H1 (cell line): ENCODE measurements at regions not wholly inside any gene's neighbourhood (a gene's known extent, or its start where the extent isn't known, plus 50 kb on each side); places are given as distances from the start of the nearest gene placed in this dataset.

ENCODE experiments used
- CTCF ChIA-PET: fragments of 300-600 bp; sonication (Branson Sonifier 250); formaldehyde crosslinking; loops from one replicate; lab custom pipeline; 2021; ENCODE audit not compliant: partially characterized antibody; lab: Charles Lee
- POLR2A ChIA-PET: fragments of 300-600 bp; sonication (Branson Sonifier 250); formaldehyde crosslinking; loops from one replicate; lab custom pipeline; 2021; ENCODE audit warnings: inconsistent platforms; ENCODE audit not compliant: partially characterized antibody; lab: Charles Lee
- DNase-seq, 2 experiments: peaks; one replicate each; pipeline versions ENCODE4 v3.0.0 to v3.0.0-alpha.2; 2010 to 2022; ENCODE audit warnings: low spot score in 2 of 2, low read depth in 1 of 2, mixed read lengths in 1 of 2
- FAIRE-seq: peaks from 2 replicates; lab custom pipeline; 2011; peaks lifted over from hg19 to GRCh38; lab: Jason Lieb, UNC
- H2AFZ ChIP-seq: 2 replicates; pipeline ENCODE4 v1.8.1; 2012; ENCODE audit warnings: low read length, inconsistent platforms
- H2AK5ac ChIP-seq: 2 replicates; pipeline ENCODE4 v1.6.1; 2013; ENCODE audit warnings: low read depth, low read length
- H2BK120ac ChIP-seq: replicated peaks from 2 replicates; pipeline ENCODE3; 2013; ENCODE audit warnings: low read depth, low read length, inconsistent platforms
- H2BK12ac ChIP-seq: 2 replicates; pipeline ENCODE4 v1.6.1; 2013; ENCODE audit warnings: low read depth, low read length
- H2BK15ac ChIP-seq: 2 replicates; pipeline ENCODE4 v1.6.1; 2013; ENCODE audit warnings: low read length
- H2BK20ac ChIP-seq: 2 replicates; pipeline ENCODE4 v1.6.1; 2013; ENCODE audit warnings: low read length
- H2BK5ac ChIP-seq: 2 replicates; pipeline ENCODE4 v1.6.1; 2013; ENCODE audit warnings: low read depth, low read length
- H3K14ac ChIP-seq: 2 replicates; pipeline ENCODE4 v1.6.1; 2013; ENCODE audit warnings: inconsistent platforms; ENCODE audit not compliant: insufficient read length
- H3K18ac ChIP-seq: 2 replicates; pipeline ENCODE4 v1.6.1; 2013; ENCODE audit warnings: low read length; ENCODE audit errors: extremely low read depth
- H3K23ac ChIP-seq: 2 replicates; pipeline ENCODE4 v1.6.1; 2013; ENCODE audit warnings: inconsistent platforms; ENCODE audit not compliant: insufficient read length
- H3K23me2 ChIP-seq: 2 replicates; pipeline ENCODE4 v1.6.1; 2013; ENCODE audit warnings: low read depth, low read length
- H3K27ac ChIP-seq: 2 replicates; pipeline ENCODE4 v1.6.1; 2011; ENCODE audit warnings: low read depth, low read length, inconsistent platforms
- H3K27me3 ChIP-seq, 4 experiments: replicated peaks in 1 of 4; 1 replicate in 1 of 4; 2 replicates in 3 of 4; pipeline versions ENCODE4 v1.6.1 to v1.8.1; 2011 to 2013; ENCODE audit warnings: low read length in 3 of 4, mild to moderate bottlenecking in 3 of 4, inconsistent platforms in 2 of 4, mixed read lengths in 2 of 4, moderate library complexity in 1 of 4; ENCODE audit not compliant: control insufficient read depth in 3 of 4, insufficient read depth in 3 of 4; ENCODE audit errors: extremely low read depth in 1 of 4
- H3K36me3 ChIP-seq, 4 experiments: 2 replicates each; pipeline versions ENCODE4 v1.6.1 to v1.8.1; 2011 to 2013; ENCODE audit warnings: mild to moderate bottlenecking in 4 of 4, low read length in 3 of 4, moderate library complexity in 2 of 4, control low read depth in 1 of 4, inconsistent platforms in 1 of 4; ENCODE audit not compliant: insufficient read depth in 4 of 4, control insufficient read depth in 2 of 4
- H3K4ac ChIP-seq: replicated peaks from 2 replicates; pipeline ENCODE3; 2013; ENCODE audit warnings: low read length, low read depth, mixed read lengths, inconsistent platforms; ENCODE audit not compliant: insufficient read length
- H3K4me1 ChIP-seq, 4 experiments: replicated peaks in 1 of 4; 1 replicate in 1 of 4; 2 replicates in 3 of 4; pipeline versions ENCODE4 v1.6.1 to v1.8.1; 2011 to 2013; ENCODE audit warnings: low read length in 3 of 4, inconsistent platforms in 2 of 4, mixed read lengths in 1 of 4; ENCODE audit not compliant: insufficient read depth in 4 of 4, control insufficient read depth in 3 of 4
- H3K4me2 ChIP-seq, 2 experiments: 2 replicates each; pipeline versions ENCODE4 v1.6.1 to v1.8.1; 2011 to 2013; ENCODE audit warnings: low read depth in 2 of 2, low read length in 2 of 2, control low read depth in 1 of 2, inconsistent platforms in 1 of 2, mild to moderate bottlenecking in 1 of 2; ENCODE audit not compliant: insufficient read depth in 1 of 2
- H3K4me3 ChIP-seq, 4 experiments: fragments of 200-600, 300-600 bp in 1 of 4; sonication (generic), shearing (Covaris generic), sonication (Bioruptor Twin) in 1 of 4; 2 replicates each; pipeline versions ENCODE4 v1.5.1 to v1.8.1; 2011 to 2016; ENCODE audit warnings: low read length in 4 of 4, low read depth in 3 of 4, control low read depth in 2 of 4, inconsistent platforms in 2 of 4, mild to moderate bottlenecking in 2 of 4, mixed read lengths in 1 of 4, moderate library complexity in 1 of 4; ENCODE audit not compliant: insufficient read depth in 2 of 4; ENCODE audit errors: extremely low read depth in 1 of 4
- H3K56ac ChIP-seq: replicated peaks from 2 replicates; pipeline ENCODE3; 2013; ENCODE audit warnings: low read depth, mild to moderate bottlenecking, mixed read lengths, low read length, inconsistent platforms; ENCODE audit not compliant: insufficient read length
- H3K79me1 ChIP-seq: 2 replicates; pipeline ENCODE4 v1.6.1; 2013; ENCODE audit warnings: low read depth, low read length, control low read depth
- H3K79me2 ChIP-seq, 2 experiments: 2 replicates each; pipeline versions ENCODE4 v1.6.1 to v1.8.1; 2012 to 2013; ENCODE audit warnings: low read length in 2 of 2, mild to moderate bottlenecking in 2 of 2, inconsistent platforms in 1 of 2; ENCODE audit not compliant: insufficient read depth in 2 of 2, control insufficient read depth in 1 of 2
- H3K9ac ChIP-seq, 4 experiments: replicated peaks in 1 of 4; 1 replicate in 1 of 4; 2 replicates in 3 of 4; pipeline versions ENCODE4 v1.6.1 to v1.8.1; 2011 to 2013; ENCODE audit warnings: low read depth in 3 of 4, low read length in 3 of 4, control low read depth in 2 of 4, mild to moderate bottlenecking in 2 of 4, moderate library complexity in 2 of 4, inconsistent platforms in 1 of 4; ENCODE audit errors: extremely low read depth in 1 of 4
- H3K9me3 ChIP-seq, 2 experiments: 2 replicates each; pipeline versions ENCODE4 v1.6.1 to v1.8.1; 2012 to 2013; ENCODE audit warnings: mild to moderate bottlenecking in 2 of 2, moderate library complexity in 2 of 2, control low read depth in 1 of 2, inconsistent platforms in 1 of 2, low read depth in 1 of 2, low read length in 1 of 2, mixed read lengths in 1 of 2; ENCODE audit not compliant: insufficient read depth in 2 of 2
- H4K20me1 ChIP-seq, 2 experiments: replicated peaks in 1 of 2; 2 replicates each; pipeline versions ENCODE3 to v1.8.1; 2011 to 2013; ENCODE audit warnings: inconsistent platforms in 2 of 2, low read length in 2 of 2, mild to moderate bottlenecking in 1 of 2; ENCODE audit not compliant: insufficient read depth in 2 of 2, control insufficient read depth in 1 of 2
- H4K5ac ChIP-seq: 2 replicates; pipeline ENCODE4 v1.6.1; 2013; ENCODE audit warnings: low read length, low read depth, mixed read lengths, inconsistent platforms; ENCODE audit not compliant: insufficient read length
- H4K8ac ChIP-seq: 2 replicates; pipeline ENCODE4 v1.8.0; 2013; ENCODE audit warnings: mild to moderate bottlenecking, moderate library complexity, low read length, inconsistent platforms; ENCODE audit not compliant: insufficient read depth; ENCODE audit errors: extremely low read depth
- H4K91ac ChIP-seq: replicated peaks from 2 replicates; pipeline ENCODE3; 2013; ENCODE audit warnings: low read length, mixed read lengths, inconsistent platforms; ENCODE audit not compliant: insufficient read length
- CBX5 ChIP-seq: fragments of 300-800, 300-1000 bp; sonication (generic); IDR thresholded peaks from 2 replicates; pipeline ENCODE4 v1.7.1; 2016; ENCODE audit warnings: antibody characterized with exemption, low read length, low read depth
- RBBP5 ChIP-seq: IDR thresholded peaks from 2 replicates; pipeline ENCODE4 v1.7.1; 2012; ENCODE audit warnings: low read depth, mild to moderate bottlenecking, inconsistent platforms, low read length, moderate library complexity, borderline replicate concordance
- WGBS, 2 experiments: shearing (Covaris generic) in 1 of 2; methylation state at CpG; one replicate each; pipeline versions ENCODE4 v1.1.6 to v1.1.7; 2013 to 2015; ENCODE audit warnings: low lambda C conversion rate in 2 of 2, mixed read lengths in 2 of 2, inconsistent platforms in 1 of 2, low coverage in 1 of 2, missing lambda C conversion rate in 1 of 2; ENCODE audit not compliant: insufficient replicate concordance in 2 of 2, insufficient coverage in 1 of 2, insufficient read length in 1 of 2; ENCODE audit errors: extremely low coverage in 1 of 2, missing lambda C conversion rate in 1 of 2; 5-methylcytosine and 5-hydroxymethylcytosine counted together

GRCh38 chr3:55406696-55407425 lies 80.2 kb downstream of the WNT5A start:
- Histone ChIP-seq H3K4me3 (no peak overlapping the region), H4K91ac (no peak overlapping the region), H3K56ac (no peak overlapping the region), H3K23ac (no peak overlapping the region), H2AFZ (no peak overlapping the region), H2BK12ac (no peak overlapping the region), H2BK20ac (no peak overlapping the region), H2BK15ac (no peak overlapping the region), H3K9me3 (no peaks in the 10 kb centered on the region), H3K4me2 (no peak overlapping the region), H4K20me1 (no peaks in the 10 kb centered on the region), H3K27me3 (no peaks in the 10 kb centered on the region), H3K4me1 (no peaks in the 10 kb centered on the region), H3K23me2 (no peaks in the 10 kb centered on the region), H4K5ac (no peak overlapping the region), H3K18ac (no peak overlapping the region), H3K27ac (no peak overlapping the region), H3K36me3 (no peaks in the 10 kb centered on the region), H3K9ac (no peak overlapping the region), H3K79me1 (no peaks in the 10 kb centered on the region), H2AK5ac (no peak overlapping the region), H3K14ac (no peak overlapping the region), H3K79me2 (no peaks in the 10 kb centered on the region), H4K8ac (no peak overlapping the region), H3K4ac (no peak overlapping the region), H2BK120ac (no peak overlapping the region), H2BK5ac (no peak overlapping the region)
- DNase-seq, result no peak
- 92% methylated on average over 2 of the region's 2 CpGs; no CpG with 5 or more reads in 1 of the 2 experiments for WGBS, 2 experiments
- CTCF ChIA-PET, result interaction anchor here (0.6 to 3.6 kb wide), 14 partner anchors 9 to 1125 kb away, joined by 3 to 25 read pairs (median 3); no protein-coding TSS in a partner anchor
- POLR2A ChIA-PET, result no interaction called here
- FAIRE-seq, result no peak
- TF ChIP-seq CBX5 (no peak), RBBP5 (no peak)
